ENCODE measurements at regions not wholly inside any gene's neighbourhood (a gene's known extent, or its start where the extent isn't known, plus 50 kb on each side); places are given as distances from the start of the nearest gene placed in this dataset.
"Not testable (repeated sequence)": the region's sequence is repeated elsewhere in the genome, so short reads cannot be mapped to it uniquely, and the experiment has no call there.

GRCh38 chr10:106032450-106033002 lies 1132.0 kb downstream of the SORCS1 start:
- DNase-seq (ENCODE audit: low read depth) = no peak
- no peak for TF ChIP-seq CTCF (IDR thresholded peaks at IDR 0.05; ENCODE audit: control insufficient read depth, extremely low read depth, insufficient read depth)
- no peak overlapping the region for H3K4me3 ChIP-seq (ENCODE audit: low read depth, low read length)

- no peak for DNase-seq (ENCODE audit: low read depth)
- H3K4me3 ChIP-seq (ENCODE audit: low read depth, low read length) = no peak overlapping the region
- TF ChIP-seq CTCF (IDR thresholded peaks at IDR 0.05; ENCODE audit: control insufficient read depth, extremely low read depth, insufficient read depth) = no peak
Observed at GRCh38 chr10:106027240-106027639, 1137.3 kb downstream of the SORCS1 start.

GRCh38 chr10:106025208-106025811 lies 1139.2 kb downstream of the SORCS1 start:
- TF ChIP-seq CTCF (IDR thresholded peaks at IDR 0.05; ENCODE audit: control insufficient read depth, extremely low read depth, insufficient read depth) = no peak
- H3K4me3 ChIP-seq (ENCODE audit: low read depth, low read length) = no peak overlapping the region
- DNase-seq (ENCODE audit: low read depth) = no peak

- no peak for TF ChIP-seq CTCF (IDR thresholded peaks at IDR 0.05; ENCODE audit: control insufficient read depth, extremely low read depth, insufficient read depth)
- H3K4me3 ChIP-seq (ENCODE audit: low read depth, low read length) = no peak overlapping the region
- no peak for DNase-seq (ENCODE audit: low read depth)
Observed at GRCh38 chr10:106023329-106023728, 1141.2 kb downstream of the SORCS1 start.

- H3K4me3 ChIP-seq (ENCODE audit: low read depth, low read length); DNase-seq (ENCODE audit: low read depth): not testable (repeated sequence)
Observed at GRCh38 chr10:106019559-106019958, 1144.9 kb downstream of the SORCS1 start.

GRCh38 chr10:106015369-106016199 lies 1148.9 kb downstream of the SORCS1 start:
- not testable (repeated sequence) for H3K4me3 ChIP-seq (ENCODE audit: low read depth, low read length); DNase-seq (ENCODE audit: low read depth)

- DNase-seq (ENCODE audit: low read depth) = no peak
- H3K4me3 ChIP-seq (ENCODE audit: low read depth, low read length) = no peak overlapping the region
- no peak for TF ChIP-seq CTCF (IDR thresholded peaks at IDR 0.05; ENCODE audit: control insufficient read depth, extremely low read depth, insufficient read depth)
Observed at GRCh38 chr10:106011250-106011649, 1153.3 kb downstream of the SORCS1 start.

GRCh38 chr10:106000721-106001120 lies 1163.8 kb downstream of the SORCS1 start:
- no peak for TF ChIP-seq CTCF (IDR thresholded peaks at IDR 0.05; ENCODE audit: control insufficient read depth, extremely low read depth, insufficient read depth)
- no peak for DNase-seq (ENCODE audit: low read depth)
- H3K4me3 ChIP-seq (ENCODE audit: low read depth, low read length) = no peak overlapping the region

Measured in LNCaP clone FGC (cell line).